Peyer's patch (tissue), 4 donors: ENCODE measurements at regions not wholly inside any gene's neighbourhood (a gene's known extent, or its start where the extent isn't known, plus 50 kb on each side); places are given as distances from the start of the nearest gene placed in this dataset.

ENCODE experiments used
- DNase-seq, 3 donors: peaks; one replicate each; pipeline ENCODE4 v3.0.0-alpha.2; 2017 to 2019
- H3K27ac ChIP-seq, 4 donors: fragments of 200-600 bp; sonication (generic); one replicate each; pipeline ENCODE4 v1.5.1; 2016 to 2019
- H3K27me3 ChIP-seq, 2 donors: fragments of 200-600 bp; sonication (generic); one replicate each; pipeline ENCODE4 v1.5.1; 2019
- H3K36me3 ChIP-seq, 3 donors: fragments of 200-600 bp; sonication (generic); one replicate each; pipeline ENCODE4 v1.5.1; 2016 to 2019
- H3K4me1 ChIP-seq, 4 donors: fragments of 200-600 bp; sonication (generic); one replicate each; pipeline ENCODE4 v1.5.1; 2016 to 2019
- H3K4me3 ChIP-seq, 4 donors: fragments of 200-600 bp; sonication (generic); 1 replicate in 3 of 4; 2 replicates in 1 of 4; pipeline ENCODE4 v1.5.1; 2016 to 2019; ENCODE audit warnings: mild to moderate bottlenecking in 1 of 4
- H3K9me3 ChIP-seq, 4 donors: fragments of 200-600 bp; sonication (generic); one replicate each; pipeline ENCODE4 v1.5.1; 2016 to 2019; ENCODE audit warnings: mild to moderate bottlenecking in 1 of 4
- POLR2A ChIP-seq, 2 donors: fragments of 450-650 bp; IDR thresholded peaks; one replicate each; pipeline ENCODE4 v1.5.1; 2017; ENCODE audit warnings: antibody characterized with exemption in 2 of 2, mild to moderate bottlenecking in 2 of 2, moderate library complexity in 2 of 2
- TF ChIP-seq, protein P1 (sequence below), 6 experiments: fragments of 450-650 bp in 4 of 6; fragments of 200-600 bp in 2 of 6; sonication (generic) in 1 of 6; IDR thresholded peaks; one replicate each; pipeline ENCODE4 v1.5.1; 2017 to 2019; ENCODE audit warnings: antibody characterized with exemption in 6 of 6, mild to moderate bottlenecking in 3 of 6, moderate library complexity in 1 of 6

DNA sequence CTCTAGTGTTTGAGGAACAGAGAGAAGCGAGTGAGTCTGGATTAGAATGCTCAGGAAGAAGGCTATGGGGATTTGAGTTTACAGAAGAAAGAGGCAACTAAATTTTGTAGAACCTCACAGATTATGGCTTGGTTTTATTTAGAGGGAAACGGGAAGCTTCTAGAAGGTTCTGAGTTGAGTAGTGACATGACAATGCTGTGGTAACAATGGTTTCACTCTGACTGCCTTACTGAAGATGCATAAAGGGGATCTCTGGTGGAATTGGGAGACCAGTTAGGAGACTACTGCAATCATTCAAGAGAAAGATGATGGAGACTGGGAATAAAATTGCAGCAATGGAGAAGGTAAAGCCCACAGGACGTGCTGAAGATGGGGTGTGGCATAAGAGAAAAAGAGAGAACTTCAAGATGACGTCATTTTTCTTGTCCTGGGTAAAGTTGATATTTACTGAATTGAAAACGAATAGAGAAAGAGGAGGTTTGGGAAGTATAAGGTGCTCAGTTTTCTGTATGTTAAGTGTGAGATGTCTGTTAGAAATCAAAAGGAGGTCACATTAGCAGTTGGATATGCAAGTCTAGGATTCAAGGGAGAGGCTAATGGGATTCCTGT lies 710.1 kb upstream of the NRSN1 start:
- Histone ChIP-seq H3K4me1 (no peaks in the 10 kb centered on the region), H3K4me3 (no peak overlapping the region), H3K27me3 (no peaks in the 10 kb centered on the region), H3K36me3 (no peaks in the 10 kb centered on the region), H3K9me3 (no peaks in the 10 kb centered on the region), H3K27ac (no peak overlapping the region)
- TF ChIP-seq, protein P1, sequence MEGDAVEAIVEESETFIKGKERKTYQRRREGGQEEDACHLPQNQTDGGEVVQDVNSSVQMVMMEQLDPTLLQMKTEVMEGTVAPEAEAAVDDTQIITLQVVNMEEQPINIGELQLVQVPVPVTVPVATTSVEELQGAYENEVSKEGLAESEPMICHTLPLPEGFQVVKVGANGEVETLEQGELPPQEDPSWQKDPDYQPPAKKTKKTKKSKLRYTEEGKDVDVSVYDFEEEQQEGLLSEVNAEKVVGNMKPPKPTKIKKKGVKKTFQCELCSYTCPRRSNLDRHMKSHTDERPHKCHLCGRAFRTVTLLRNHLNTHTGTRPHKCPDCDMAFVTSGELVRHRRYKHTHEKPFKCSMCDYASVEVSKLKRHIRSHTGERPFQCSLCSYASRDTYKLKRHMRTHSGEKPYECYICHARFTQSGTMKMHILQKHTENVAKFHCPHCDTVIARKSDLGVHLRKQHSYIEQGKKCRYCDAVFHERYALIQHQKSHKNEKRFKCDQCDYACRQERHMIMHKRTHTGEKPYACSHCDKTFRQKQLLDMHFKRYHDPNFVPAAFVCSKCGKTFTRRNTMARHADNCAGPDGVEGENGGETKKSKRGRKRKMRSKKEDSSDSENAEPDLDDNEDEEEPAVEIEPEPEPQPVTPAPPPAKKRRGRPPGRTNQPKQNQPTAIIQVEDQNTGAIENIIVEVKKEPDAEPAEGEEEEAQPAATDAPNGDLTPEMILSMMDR (IDR thresholded peaks at IDR 0.05) = no peak
- TF ChIP-seq POLR2A (IDR thresholded peaks at IDR 0.05) = no peak
- no peak for DNase-seq

DNA sequence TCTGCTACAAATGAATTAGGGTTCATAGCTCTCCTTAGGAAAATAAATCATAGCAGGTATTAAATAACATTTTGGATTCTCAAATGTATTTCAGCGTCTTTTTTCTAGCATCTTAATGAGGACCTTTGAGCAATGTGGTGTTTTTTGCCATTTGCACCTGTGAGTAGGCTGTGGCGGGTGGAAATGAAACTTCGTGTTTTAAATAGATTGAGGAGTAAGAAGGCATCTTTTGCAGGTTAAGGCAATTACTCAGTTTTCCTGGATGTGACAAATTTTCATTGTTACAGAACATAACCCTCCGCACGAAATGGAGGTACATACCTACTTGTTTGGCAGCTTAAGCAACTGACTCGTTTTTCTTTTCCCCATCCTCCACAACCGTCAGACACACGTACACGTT lies 708.9 kb upstream of the NRSN1 start:
- no peaks in the 10 kb centered on the region for H3K36me3 ChIP-seq
- no peaks in the 10 kb centered on the region for H3K9me3 ChIP-seq
- TF ChIP-seq, protein P1 (IDR thresholded peaks at IDR 0.05) = no peak
- TF ChIP-seq POLR2A (IDR thresholded peaks at IDR 0.05) = no peak
- H3K27ac ChIP-seq = no peak overlapping the region
- DNase-seq = no peak
- no peak overlapping the region for H3K4me3 ChIP-seq
- no peaks in the 10 kb centered on the region for H3K27me3 ChIP-seq
- H3K4me1 ChIP-seq = no peaks in the 10 kb centered on the region

DNA sequence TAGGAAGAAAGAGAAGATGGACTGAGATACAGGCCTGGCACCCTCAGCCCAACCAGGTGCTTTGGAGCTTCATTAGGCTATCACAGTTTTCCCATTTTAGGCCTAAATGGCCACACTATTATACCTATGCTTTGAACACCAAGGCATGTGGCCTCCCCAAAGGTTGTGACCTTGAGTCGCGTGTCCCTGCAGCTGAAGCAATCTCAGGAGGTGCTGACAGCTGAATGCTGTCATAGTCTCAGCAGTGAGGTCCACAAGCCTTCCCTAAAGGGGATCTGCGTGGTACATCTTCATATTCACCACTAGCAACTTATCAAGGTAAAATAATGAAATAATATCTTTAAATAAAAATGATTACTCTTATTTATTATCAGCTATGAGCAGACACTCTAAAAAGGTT lies 707.9 kb upstream of the NRSN1 start:
- TF ChIP-seq, protein P1 (IDR thresholded peaks at IDR 0.05) = no peak
- no peak for TF ChIP-seq POLR2A (IDR thresholded peaks at IDR 0.05)
- no peak for DNase-seq
- Histone ChIP-seq H3K36me3 (no peaks in the 10 kb centered on the region), H3K27ac (no peak overlapping the region), H3K9me3 (no peaks in the 10 kb centered on the region), H3K4me1 (no peaks in the 10 kb centered on the region), H3K27me3 (no peaks in the 10 kb centered on the region), H3K4me3 (no peak overlapping the region)

DNA sequence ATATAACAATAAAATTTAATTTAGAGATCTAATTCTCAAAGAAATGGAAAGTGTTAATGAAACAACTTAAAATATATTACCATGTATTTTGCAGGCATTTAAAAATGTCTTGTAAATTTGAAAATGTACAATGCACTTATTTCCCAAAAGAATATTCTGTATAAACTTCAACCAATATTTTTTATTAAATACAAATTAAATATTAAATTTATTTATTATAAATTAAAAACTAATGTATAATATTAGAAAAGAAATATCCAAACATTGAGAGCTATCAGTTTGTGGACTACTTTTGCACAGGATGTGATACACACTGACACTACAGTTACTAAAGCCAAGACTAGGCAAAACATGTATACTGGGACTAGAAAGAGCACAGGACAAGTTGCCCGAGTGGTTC lies 707.0 kb upstream of the NRSN1 start:
- Histone ChIP-seq H3K9me3 (no peaks in the 10 kb centered on the region), H3K36me3 (no peaks in the 10 kb centered on the region), H3K27me3 (no peaks in the 10 kb centered on the region), H3K4me3 (no peak overlapping the region), H3K4me1 (no peaks in the 10 kb centered on the region), H3K27ac (no peak overlapping the region)
- DNase-seq = no peak
- TF ChIP-seq, protein P1 (IDR thresholded peaks at IDR 0.05) = no peak
- TF ChIP-seq POLR2A (IDR thresholded peaks at IDR 0.05) = no peak

DNA sequence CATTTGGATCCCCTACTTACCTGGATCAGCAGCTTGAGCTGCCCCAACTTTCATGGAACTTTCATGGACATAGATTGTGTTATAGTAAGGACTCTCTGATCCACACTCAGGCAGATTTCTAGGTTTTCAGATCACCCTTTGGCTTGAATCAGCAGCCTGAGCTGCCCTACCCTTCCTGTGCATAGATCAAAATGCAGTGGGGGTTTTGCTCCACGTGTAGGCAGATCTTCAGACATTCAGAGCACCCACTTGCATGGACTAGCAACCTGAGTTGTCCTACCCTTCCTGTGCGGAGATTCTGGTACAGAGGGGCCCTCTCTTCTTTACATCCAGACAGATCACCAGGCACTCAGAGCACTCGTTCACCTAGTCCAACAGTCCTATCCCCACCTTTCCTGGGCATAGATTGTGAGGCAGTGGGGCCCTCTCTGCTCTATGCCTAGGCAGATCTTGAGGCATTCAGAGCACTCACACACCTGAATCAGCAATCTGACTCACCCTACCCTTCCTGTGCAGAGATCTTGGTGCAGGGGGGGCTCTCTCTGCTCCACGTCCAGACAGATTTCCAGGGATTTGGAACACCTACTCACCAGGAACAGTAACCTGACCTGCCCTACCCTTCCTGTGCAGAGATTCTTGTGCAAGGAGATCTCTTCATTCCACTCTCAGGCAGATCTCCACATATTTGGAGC lies 705.2 kb upstream of the NRSN1 start:
- DNase-seq = no peak
- Histone ChIP-seq H3K4me1 (no peaks in the 10 kb centered on the region), H3K27ac (no peak overlapping the region), H3K36me3 (no peaks in the 10 kb centered on the region), H3K9me3 (no peaks in the 10 kb centered on the region), H3K27me3 (no peaks in the 10 kb centered on the region), H3K4me3 (no peak overlapping the region)
- TF ChIP-seq, protein P1 (IDR thresholded peaks at IDR 0.05) = no peak
